Hepatocyte (in vitro differentiated cells): ENCODE measurements at regions not wholly inside any gene's neighbourhood (a gene's known extent, or its start where the extent isn't known, plus 50 kb on each side); places are given as distances from the start of the nearest gene placed in this dataset.
A peak's percentile ranks its signal among the peaks of the same experiment; 100 is the strongest.
"Not testable (repeated sequence)": the region's sequence is repeated elsewhere in the genome, so short reads cannot be mapped to it uniquely, and the experiment has no call there.

Experiments used
- DNase-seq: peaks from one replicate; pipeline ENCODE4 v3.0.0-alpha.2; 2016; ENCODE audit warnings: low spot score
- H2AFZ ChIP-seq: fragments of 200-600 bp; sonication (generic); 2 replicates; pipeline ENCODE4 v1.6.0; 2016; ENCODE audit warnings: antibody characterized with exemption, mild to moderate bottlenecking
- H3K27ac ChIP-seq: fragments of 200-600 bp; sonication (generic); 2 replicates; pipeline ENCODE4 v1.5.1; 2016; ENCODE audit warnings: mild to moderate bottlenecking
- H3K27me3 ChIP-seq: fragments of 200-600 bp; sonication (generic); 2 replicates; pipeline ENCODE4 v1.6.1; 2016
- H3K36me3 ChIP-seq: fragments of 200-600 bp; sonication (generic); replicated peaks from 2 replicates; pipeline ENCODE4 v1.5.1; 2016; ENCODE audit warnings: low read depth; ENCODE audit not compliant: insufficient read depth
- H3K4me1 ChIP-seq: fragments of 200-600 bp; sonication (generic); 2 replicates; pipeline ENCODE4 v1.5.1; 2016; ENCODE audit warnings: mild to moderate bottlenecking, moderate library complexity; ENCODE audit not compliant: insufficient read depth
- H3K4me2 ChIP-seq: fragments of 200-600 bp; sonication (generic); 2 replicates; pipeline ENCODE4 v1.6.0; 2016
- H3K4me3 ChIP-seq: fragments of 200-600 bp; sonication (generic); 2 replicates; pipeline ENCODE4 v1.5.1; 2016; ENCODE audit warnings: mild to moderate bottlenecking
- H3K79me2 ChIP-seq: fragments of 200-600 bp; sonication (generic); 2 replicates; pipeline ENCODE4 v1.6.0; 2017; ENCODE audit warnings: mild to moderate bottlenecking
- H3K9me2 ChIP-seq: fragments of 200-600 bp; sonication (generic); replicated peaks from 2 replicates; pipeline ENCODE4 v1.6.0; 2017; ENCODE audit warnings: mild to moderate bottlenecking; ENCODE audit not compliant: insufficient read depth
- H3K9me3 ChIP-seq: fragments of 200-600 bp; sonication (generic); 2 replicates; pipeline ENCODE4 v1.5.1; 2016; ENCODE audit warnings: low read depth, mild to moderate bottlenecking
- H4K20me1 ChIP-seq: fragments of 200-600 bp; sonication (generic); 2 replicates; pipeline ENCODE4 v1.6.0; 2016; ENCODE audit warnings: mild to moderate bottlenecking; ENCODE audit not compliant: insufficient read depth, poor library complexity, severe bottlenecking
- CTCF ChIP-seq: fragments of 200-600 bp; sonication (generic); IDR thresholded peaks from 2 replicates; pipeline ENCODE4 v1.5.1; 2016; ENCODE audit warnings: antibody characterized with exemption, mild to moderate bottlenecking; ENCODE audit not compliant: poor library complexity
- EZH2 ChIP-seq: fragments of 200-600 bp; sonication (generic); IDR thresholded peaks from 2 replicates; pipeline ENCODE4 v1.6.1; 2016; ENCODE audit warnings: antibody characterized with exemption, mild to moderate bottlenecking, borderline replicate concordance
- EZH2phosphoT487 ChIP-seq: fragments of 200-600 bp; sonication (generic); IDR thresholded peaks from one replicate; pipeline ENCODE4 v1.6.1; 2018; ENCODE audit warnings: antibody characterized with exemption, mild to moderate bottlenecking, low read depth, moderate library complexity; ENCODE audit not compliant: unreplicated experiment, severe bottlenecking
- WGBS: methylation state at CpG from one replicate; pipeline ENCODE4 v1.1.6; 2016; ENCODE audit warnings: low lambda C conversion rate; ENCODE audit errors: missing lambda C conversion rate; 5-methylcytosine and 5-hydroxymethylcytosine counted together

- H3K27ac ChIP-seq: no peak overlapping the region
- H3K27me3 ChIP-seq: no peaks in the 10 kb centered on the region
- H4K20me1 ChIP-seq: no peaks in the 10 kb centered on the region
- H3K4me2 ChIP-seq: no peak overlapping the region
- H3K79me2 ChIP-seq: no peaks in the 10 kb centered on the region
- 69% methylated on average over 4 of the region's 4 CpGs for WGBS
- peak; percentile 24 for DNase-seq
- H3K9me2 ChIP-seq: no peaks in the 10 kb centered on the region
- H3K4me1 ChIP-seq: no peaks in the 10 kb centered on the region
- no peaks in the 10 kb centered on the region for H3K36me3 ChIP-seq
- H2AFZ ChIP-seq: no peak overlapping the region
- no peak for TF ChIP-seq EZH2phosphoT487
- no peak for TF ChIP-seq CTCF
- no peak for TF ChIP-seq EZH2
- H3K9me3 ChIP-seq: no peaks in the 10 kb centered on the region
- H3K4me3 ChIP-seq: no peak overlapping the region
Observed at GRCh38 chr6:115514656-115515055, 546.0 kb downstream of the FRK start.

DNA sequence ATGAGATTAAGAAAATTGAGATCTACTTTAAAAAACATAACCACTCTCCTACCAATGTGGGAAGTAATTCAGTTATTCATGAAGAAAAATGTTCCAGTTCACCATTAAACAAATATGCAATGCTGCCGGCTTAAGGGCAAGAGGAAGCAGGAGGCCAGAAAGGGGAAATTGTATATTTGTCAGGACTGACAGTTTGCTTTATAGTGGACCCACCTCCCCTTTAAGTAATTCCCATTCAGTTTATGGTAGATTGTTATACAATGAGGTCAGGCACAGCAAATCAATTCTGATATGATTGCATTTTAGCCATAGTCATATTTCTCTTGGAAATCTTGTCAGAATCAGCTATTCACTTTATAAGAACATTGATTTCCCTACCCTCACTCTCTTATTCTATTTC lies 547.8 kb downstream of the FRK start:
- no peak for DNase-seq
- 22% methylated on average over 1 of the region's 1 CpG for WGBS

GRCh38 chr6:115511771-115512170 lies 548.9 kb downstream of the FRK start:
- Histone ChIP-seq H3K27ac (no peak overlapping the region), H3K79me2 (no peaks in the 10 kb centered on the region), H3K36me3 (no peaks in the 10 kb centered on the region), H4K20me1 (no peaks in the 10 kb centered on the region), H3K4me2 (no peak overlapping the region), H3K9me3 (no peaks in the 10 kb centered on the region), H3K4me3 (no peak overlapping the region), H2AFZ (no peak overlapping the region), H3K4me1 (no peaks in the 10 kb centered on the region), H3K27me3 (no peaks in the 10 kb centered on the region), H3K9me2 (no peaks in the 10 kb centered on the region)
- DNase-seq: no peak
- TF ChIP-seq EZH2 (no peak), EZH2phosphoT487 (no peak)

More for the DNA sequence above, 547.8 kb downstream of the FRK start:
- TF ChIP-seq CTCF (no peak), EZH2 (no peak), EZH2phosphoT487 (no peak)
- no peak overlapping the region for H3K27ac ChIP-seq
- no peak overlapping the region for H3K4me2 ChIP-seq
- H3K9me3 ChIP-seq: no peaks in the 10 kb centered on the region
- no peak overlapping the region for H2AFZ ChIP-seq
- H3K9me2 ChIP-seq: no peaks in the 10 kb centered on the region
- no peaks in the 10 kb centered on the region for H4K20me1 ChIP-seq
- no peaks in the 10 kb centered on the region for H3K36me3 ChIP-seq
- H3K79me2 ChIP-seq: no peaks in the 10 kb centered on the region
- H3K27me3 ChIP-seq: no peaks in the 10 kb centered on the region
- H3K4me1 ChIP-seq: no peaks in the 10 kb centered on the region
- H3K4me3 ChIP-seq: no peak overlapping the region

DNA sequence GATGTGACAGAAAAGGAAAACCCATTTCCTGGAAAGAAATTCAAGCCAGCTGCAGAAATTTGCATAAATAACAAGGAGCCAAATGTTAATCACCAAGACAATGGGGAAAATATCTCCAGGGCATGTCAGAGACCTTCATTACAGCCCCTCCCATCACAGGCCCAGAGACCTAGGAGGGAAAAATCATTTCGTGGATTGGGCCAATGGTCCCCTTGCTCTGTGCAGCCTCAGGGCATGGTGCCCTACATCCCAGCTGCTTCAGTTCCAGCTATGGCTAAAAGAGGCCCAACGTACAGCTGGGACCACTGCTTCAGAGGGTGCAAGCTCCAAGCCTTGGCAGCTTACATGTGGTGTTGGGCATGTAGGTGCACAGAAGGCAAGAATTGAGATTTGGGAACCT lies 558.3 kb downstream of the FRK start:
- not testable (repeated sequence) for H3K27me3 ChIP-seq, H3K27ac ChIP-seq, H3K4me2 ChIP-seq, H3K4me3 ChIP-seq, DNase-seq, H3K9me3 ChIP-seq, H3K79me2 ChIP-seq, H3K4me1 ChIP-seq, H3K36me3 ChIP-seq, H4K20me1 ChIP-seq, H2AFZ ChIP-seq, H3K9me2 ChIP-seq
- WGBS: 62% methylated on average over 2 of the region's 2 CpGs

GRCh38 chr6:115495184-115495583 lies 565.5 kb downstream of the FRK start:
- Histone ChIP-seq H3K27ac (no peak overlapping the region), H3K4me1 (no peaks in the 10 kb centered on the region), H3K9me2 (no peaks in the 10 kb centered on the region), H3K79me2 (no peaks in the 10 kb centered on the region), H3K27me3 (no peaks in the 10 kb centered on the region), H3K4me2 (no peak overlapping the region), H3K4me3 (no peak overlapping the region), H3K36me3 (no peaks in the 10 kb centered on the region), H4K20me1 (no peaks in the 10 kb centered on the region), H2AFZ (no peak overlapping the region), H3K9me3 (no peaks in the 10 kb centered on the region)
- TF ChIP-seq EZH2phosphoT487 (no peak), CTCF (no peak), EZH2 (no peak)
- WGBS: 83% methylated on average over 3 of the region's 3 CpGs
- DNase-seq: no peak
